GM21723 (cell line): ENCODE measurements at regions not wholly inside any gene's neighbourhood (a gene's known extent, or its start where the extent isn't known, plus 50 kb on each side); places are given as distances from the start of the nearest gene placed in this dataset.

Experiments used
- ATAC-seq: cut with Tn5 transposase; IDR thresholded peaks from one replicate; pipeline ENCODE4 v1.9.1; 2021; ENCODE audit warnings: mild to moderate bottlenecking, moderate library complexity; ENCODE audit not compliant: unreplicated experiment

DNA sequence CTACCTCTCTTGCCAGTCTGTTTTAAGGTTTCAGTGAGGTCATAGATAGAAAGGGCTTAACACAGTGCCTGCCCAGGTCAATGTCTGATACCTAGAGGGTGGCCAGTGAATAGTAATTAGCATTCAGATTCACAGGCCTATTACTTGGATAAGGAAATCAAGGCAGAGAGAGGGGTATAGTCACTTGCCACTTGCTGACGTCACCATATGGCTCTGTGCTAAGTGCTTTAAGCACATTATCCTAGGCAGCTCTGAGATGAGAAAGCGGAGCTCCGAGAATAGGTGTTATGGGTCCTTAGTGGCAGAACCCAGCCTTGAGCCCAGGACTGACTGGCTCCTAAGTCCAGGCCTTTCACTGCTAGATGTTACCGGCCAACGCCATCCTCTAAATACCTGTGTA, 51.5 kb upstream of the DAB1 start:
- no peak for ATAC-seq

DNA sequence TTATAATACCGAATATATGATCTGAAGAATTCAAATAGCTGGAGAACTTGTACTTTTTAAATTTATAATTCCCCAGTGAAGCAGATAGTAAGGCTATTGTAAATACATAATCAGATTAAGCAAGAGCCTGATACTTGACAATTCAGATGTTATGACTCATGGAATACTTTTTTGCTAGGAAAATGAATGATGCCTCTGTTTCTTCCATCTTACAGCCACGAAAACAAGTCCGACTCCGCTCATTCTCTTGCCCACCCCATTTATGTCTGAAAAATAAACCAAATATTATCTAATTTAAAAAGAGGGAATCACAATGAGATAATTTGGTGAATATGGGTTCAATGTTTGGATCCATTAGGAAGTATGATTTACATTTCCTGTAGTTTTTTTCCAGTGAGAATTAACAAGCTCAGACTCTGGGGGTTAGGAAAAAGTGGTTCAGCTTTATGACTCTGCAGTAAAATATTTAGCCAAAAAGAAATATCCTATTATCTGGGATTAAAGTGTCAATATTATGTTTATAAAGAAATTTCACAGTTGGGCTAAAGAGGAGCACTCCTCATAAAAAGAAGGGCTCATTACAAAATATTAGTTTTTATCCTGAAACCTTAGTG, 50.4 kb upstream of the DAB1 start:
- ATAC-seq: no peak
